Parathyroid adenoma (tissue), 2 donors: ENCODE measurements at regions not wholly inside any gene's neighbourhood (a gene's known extent, or its start where the extent isn't known, plus 50 kb on each side); places are given as distances from the start of the nearest gene placed in this dataset.

ENCODE experiments used
- H2AFZ ChIP-seq: fragments of 300-600 bp; sonication (generic); one replicate; pipeline ENCODE4 v1.7.0; 2017; ENCODE audit warnings: antibody characterized with exemption, mild to moderate bottlenecking
- H3K27ac ChIP-seq: fragments of 300-600 bp; sonication (generic); one replicate; pipeline ENCODE4 v1.7.0; 2017
- H3K27me3 ChIP-seq: fragments of 300-600 bp; sonication (generic); one replicate; pipeline ENCODE4 v1.7.0; 2017; ENCODE audit warnings: low read length; ENCODE audit not compliant: control insufficient read depth, insufficient read depth
- H3K36me3 ChIP-seq: fragments of 300-600 bp; sonication (generic); one replicate; pipeline ENCODE4 v1.7.0; 2017; ENCODE audit warnings: low read length; ENCODE audit not compliant: control insufficient read depth, insufficient read depth
- H3K4me1 ChIP-seq: fragments of 300-600 bp; sonication (generic); one replicate; pipeline ENCODE4 v1.7.0; 2017; ENCODE audit warnings: control low read depth
- H3K4me2 ChIP-seq: fragments of 300-600 bp; sonication (generic); one replicate; pipeline ENCODE4 v1.7.0; 2017; ENCODE audit warnings: low read length
- H3K4me3 ChIP-seq: fragments of 300-600 bp; sonication (generic); one replicate; pipeline ENCODE4 v1.7.0; 2017; ENCODE audit warnings: low read depth, low read length
- H3K79me2 ChIP-seq: fragments of 300-600 bp; sonication (generic); one replicate; pipeline ENCODE4 v1.7.0; 2017; ENCODE audit warnings: control low read depth
- H3K9ac ChIP-seq: fragments of 300-600 bp; sonication (generic); one replicate; pipeline ENCODE4 v1.7.0; 2017; ENCODE audit warnings: mild to moderate bottlenecking
- H3K9me3 ChIP-seq: fragments of 300-600 bp; sonication (generic); one replicate; pipeline ENCODE4 v1.7.0; 2017; ENCODE audit warnings: low read length; ENCODE audit not compliant: control insufficient read depth
- TF ChIP-seq, protein P1 (sequence below): fragments of 300-600 bp; sonication (generic); IDR thresholded peaks from one replicate; pipeline ENCODE4 v1.7.0; 2017; ENCODE audit warnings: antibody characterized with exemption, mild to moderate bottlenecking
- donor health status: primary hyperparathyroidism.

GRCh38 chr1:37308031-37308960, 166.1 kb upstream of the ZC3H12A start:
- Histone ChIP-seq H3K4me1 (no peaks in the 10 kb centered on the region), H3K36me3 (no peaks in the 10 kb centered on the region), H3K9me3 (no peaks in the 10 kb centered on the region), H3K27me3 (peaks cover 4% of the 10 kb centered on the region), H3K4me3 (no peak overlapping the region), H2AFZ (no peak overlapping the region), H3K79me2 (no peaks in the 10 kb centered on the region), H3K9ac (no peak overlapping the region), H3K27ac (no peak overlapping the region), H3K4me2 (no peak overlapping the region)
- TF ChIP-seq, protein P1, sequence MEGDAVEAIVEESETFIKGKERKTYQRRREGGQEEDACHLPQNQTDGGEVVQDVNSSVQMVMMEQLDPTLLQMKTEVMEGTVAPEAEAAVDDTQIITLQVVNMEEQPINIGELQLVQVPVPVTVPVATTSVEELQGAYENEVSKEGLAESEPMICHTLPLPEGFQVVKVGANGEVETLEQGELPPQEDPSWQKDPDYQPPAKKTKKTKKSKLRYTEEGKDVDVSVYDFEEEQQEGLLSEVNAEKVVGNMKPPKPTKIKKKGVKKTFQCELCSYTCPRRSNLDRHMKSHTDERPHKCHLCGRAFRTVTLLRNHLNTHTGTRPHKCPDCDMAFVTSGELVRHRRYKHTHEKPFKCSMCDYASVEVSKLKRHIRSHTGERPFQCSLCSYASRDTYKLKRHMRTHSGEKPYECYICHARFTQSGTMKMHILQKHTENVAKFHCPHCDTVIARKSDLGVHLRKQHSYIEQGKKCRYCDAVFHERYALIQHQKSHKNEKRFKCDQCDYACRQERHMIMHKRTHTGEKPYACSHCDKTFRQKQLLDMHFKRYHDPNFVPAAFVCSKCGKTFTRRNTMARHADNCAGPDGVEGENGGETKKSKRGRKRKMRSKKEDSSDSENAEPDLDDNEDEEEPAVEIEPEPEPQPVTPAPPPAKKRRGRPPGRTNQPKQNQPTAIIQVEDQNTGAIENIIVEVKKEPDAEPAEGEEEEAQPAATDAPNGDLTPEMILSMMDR = no peak

DNA sequence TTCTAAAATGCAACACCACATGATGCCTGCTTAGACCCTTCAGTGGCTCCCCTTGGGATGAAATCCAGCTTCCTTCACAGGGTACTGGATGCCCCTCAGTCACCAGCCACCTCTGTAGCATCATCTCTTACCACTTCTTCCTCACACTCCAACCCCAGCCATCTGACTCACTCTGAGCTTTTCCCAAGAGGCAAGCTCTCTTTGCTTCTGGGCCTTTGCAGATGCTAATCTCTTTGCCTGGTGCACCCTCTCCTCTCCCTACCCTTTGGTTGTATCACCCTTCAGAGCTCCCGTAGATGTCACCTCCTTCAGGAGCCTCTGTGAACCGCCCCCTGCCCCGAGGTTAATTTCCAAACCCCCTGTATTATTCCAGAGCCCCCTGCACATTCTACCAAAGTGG, 164.8 kb upstream of the ZC3H12A start:
- no peak overlapping the region for H3K4me2 ChIP-seq
- no peaks in the 10 kb centered on the region for H3K79me2 ChIP-seq
- no peak overlapping the region for H2AFZ ChIP-seq
- no peak overlapping the region for H3K4me3 ChIP-seq
- TF ChIP-seq, protein P1 = no peak
- no peaks in the 10 kb centered on the region for H3K4me1 ChIP-seq
- peaks cover 4% of the 10 kb centered on the region for H3K27me3 ChIP-seq
- no peak overlapping the region for H3K9ac ChIP-seq
- no peak overlapping the region for H3K27ac ChIP-seq
- H3K9me3 ChIP-seq = no peaks in the 10 kb centered on the region
- no peaks in the 10 kb centered on the region for H3K36me3 ChIP-seq

DNA sequence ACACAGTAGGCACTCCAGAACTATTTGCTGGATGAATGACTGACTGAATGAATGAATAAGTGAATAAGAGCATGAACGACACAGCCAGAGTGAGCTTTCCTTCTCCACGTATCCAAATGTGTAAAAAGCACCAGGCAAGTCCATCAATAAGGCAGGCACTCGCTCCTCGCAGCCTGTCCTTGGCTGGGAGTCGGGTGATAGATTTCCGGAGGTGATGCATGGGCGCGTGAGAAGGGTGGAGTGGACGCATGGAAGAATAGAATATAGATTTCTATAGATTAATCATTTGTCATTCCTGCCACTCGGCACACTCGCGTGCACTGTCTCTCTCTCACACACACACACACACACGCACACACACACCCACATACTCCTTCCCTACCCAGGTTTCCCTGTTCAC, 164.3 kb upstream of the ZC3H12A start:
- Histone ChIP-seq H3K9ac (no peak overlapping the region), H2AFZ (no peak overlapping the region), H3K4me3 (no peak overlapping the region), H3K27me3 (peaks cover 4% of the 10 kb centered on the region), H3K36me3 (no peaks in the 10 kb centered on the region), H3K79me2 (no peaks in the 10 kb centered on the region), H3K4me2 (no peak overlapping the region), H3K4me1 (no peaks in the 10 kb centered on the region), H3K9me3 (no peaks in the 10 kb centered on the region), H3K27ac (no peak overlapping the region)
- TF ChIP-seq, protein P1 = no peak

DNA sequence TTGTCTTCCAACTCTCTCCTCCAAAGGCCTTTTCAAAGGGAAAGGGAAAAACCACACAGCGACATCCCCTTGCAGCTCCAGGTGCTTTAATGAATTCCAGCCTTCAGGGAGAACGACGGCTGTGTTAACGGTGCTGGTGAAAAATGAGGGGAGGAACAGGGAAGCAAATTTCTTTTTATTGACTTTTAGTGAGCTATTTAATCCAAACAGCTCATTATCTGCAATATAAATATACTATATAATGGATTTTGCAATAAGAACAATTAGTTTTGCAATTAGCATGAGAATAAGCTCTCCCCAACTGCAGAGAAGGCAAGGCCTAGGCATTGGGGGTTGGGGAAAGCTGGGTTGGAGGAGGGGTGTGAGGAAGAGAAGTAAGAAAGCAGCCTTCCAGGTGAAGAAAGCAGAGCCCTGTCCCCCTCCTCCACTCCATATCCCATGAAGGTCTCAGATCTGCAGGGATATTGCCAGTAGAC, 159.0 kb upstream of the ZC3H12A start:
- Histone ChIP-seq H3K27ac (no peak overlapping the region), H3K27me3 (peaks cover 4% of the 10 kb centered on the region), H3K36me3 (no peaks in the 10 kb centered on the region)

More for the DNA sequence above, 159.0 kb upstream of the ZC3H12A start:
- Histone ChIP-seq H3K4me2 (no peak overlapping the region), H3K9me3 (no peaks in the 10 kb centered on the region), H3K4me3 (no peak overlapping the region), H3K79me2 (no peaks in the 10 kb centered on the region), H2AFZ (no peak overlapping the region), H3K9ac (no peak overlapping the region), H3K4me1 (no peaks in the 10 kb centered on the region)
- TF ChIP-seq, protein P1 = no peak
